Uterus (tissue), 3 donors: ENCODE measurements at regions not wholly inside any gene's neighbourhood (a gene's known extent, or its start where the extent isn't known, plus 50 kb on each side); places are given as distances from the start of the nearest gene placed in this dataset.
A peak's percentile ranks its signal among the peaks of the same experiment; 100 is the strongest.

Experiments used
- DNase-seq, 2 donors: peaks; one replicate each; pipeline ENCODE4 v3.0.0-alpha.2; 2019 to 2020
- H3K27ac ChIP-seq, 2 donors: fragments of 200-600 bp; sonication (generic); 1 replicate in 1 of 2; 2 replicates in 1 of 2; pipeline ENCODE4 v1.5.1; 2016 to 2018
- H3K27me3 ChIP-seq, 2 donors: fragments of 200-600 bp; sonication (generic); one replicate each; pipeline ENCODE4 v1.5.1; 2018 to 2019; ENCODE audit warnings: control low read depth in 1 of 2
- H3K36me3 ChIP-seq, 2 donors: fragments of 200-600 bp; sonication (generic); one replicate each; pipeline ENCODE4 v1.5.1; 2019; ENCODE audit warnings: control low read depth in 1 of 2
- H3K4me1 ChIP-seq, 2 donors: fragments of 200-600 bp; sonication (generic); one replicate each; pipeline ENCODE4 v1.5.1; 2018 to 2019; ENCODE audit warnings: control low read depth in 1 of 2
- H3K4me3 ChIP-seq, 2 donors: fragments of 200-600 bp; sonication (generic); 1 replicate in 1 of 2; 2 replicates in 1 of 2; pipeline ENCODE4 v1.5.1; 2018 to 2019; ENCODE audit warnings: mild to moderate bottlenecking in 1 of 2
- H3K9me3 ChIP-seq, 2 donors: fragments of 200-600 bp; sonication (generic); one replicate each; pipeline ENCODE4 v1.5.1; 2019; ENCODE audit warnings: control low read depth in 1 of 2
- POLR2A ChIP-seq, 2 donors: fragments of 450-650 bp; IDR thresholded peaks; one replicate each; pipeline ENCODE4 v1.6.1; 2016; ENCODE audit warnings: antibody characterized with exemption in 2 of 2, mild to moderate bottlenecking in 1 of 2, moderate library complexity in 1 of 2
- intact Hi-C: fragments of 100-400 bp; cut with DNase I; formaldehyde crosslinking; loops from one replicate; pipeline ENCODE4 v1.15.1; 2023; ENCODE audit warnings: low total_unique reads
- TF ChIP-seq, protein P1 (sequence below), 4 experiments: fragments of 200-600 bp in 2 of 4; fragments of 450-650 bp in 2 of 4; sonication (generic) in 2 of 4; IDR thresholded peaks; one replicate each; pipeline ENCODE4 v1.5.1; 2016 to 2019; ENCODE audit warnings: antibody characterized with exemption in 4 of 4, mild to moderate bottlenecking in 2 of 4, moderate library complexity in 1 of 4
- donor health status: DM: yes; HTN: yes; CAD: no.

GRCh38 chr2:10236571-10237391 lies 65.9 kb upstream of the HPCAL1 start:
- intact Hi-C loops = no loop called here
- Histone ChIP-seq H3K36me3 (no peaks in the 10 kb centered on the region), H3K27me3 (no peaks in the 10 kb centered on the region), H3K27ac (no peak overlapping the region), H3K4me3 (no peak overlapping the region), H3K9me3 (no peaks in the 10 kb centered on the region), H3K4me1 (no peaks in the 10 kb centered on the region)
- no peak for TF ChIP-seq POLR2A (IDR thresholded peaks at IDR 0.05)
- TF ChIP-seq, protein P1, sequence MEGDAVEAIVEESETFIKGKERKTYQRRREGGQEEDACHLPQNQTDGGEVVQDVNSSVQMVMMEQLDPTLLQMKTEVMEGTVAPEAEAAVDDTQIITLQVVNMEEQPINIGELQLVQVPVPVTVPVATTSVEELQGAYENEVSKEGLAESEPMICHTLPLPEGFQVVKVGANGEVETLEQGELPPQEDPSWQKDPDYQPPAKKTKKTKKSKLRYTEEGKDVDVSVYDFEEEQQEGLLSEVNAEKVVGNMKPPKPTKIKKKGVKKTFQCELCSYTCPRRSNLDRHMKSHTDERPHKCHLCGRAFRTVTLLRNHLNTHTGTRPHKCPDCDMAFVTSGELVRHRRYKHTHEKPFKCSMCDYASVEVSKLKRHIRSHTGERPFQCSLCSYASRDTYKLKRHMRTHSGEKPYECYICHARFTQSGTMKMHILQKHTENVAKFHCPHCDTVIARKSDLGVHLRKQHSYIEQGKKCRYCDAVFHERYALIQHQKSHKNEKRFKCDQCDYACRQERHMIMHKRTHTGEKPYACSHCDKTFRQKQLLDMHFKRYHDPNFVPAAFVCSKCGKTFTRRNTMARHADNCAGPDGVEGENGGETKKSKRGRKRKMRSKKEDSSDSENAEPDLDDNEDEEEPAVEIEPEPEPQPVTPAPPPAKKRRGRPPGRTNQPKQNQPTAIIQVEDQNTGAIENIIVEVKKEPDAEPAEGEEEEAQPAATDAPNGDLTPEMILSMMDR (IDR thresholded peaks at IDR 0.05) = no peak
- peak; percentile 6 to 17 for DNase-seq

- no peaks in the 10 kb centered on the region for H3K4me1 ChIP-seq
- no peak for TF ChIP-seq POLR2A (IDR thresholded peaks at IDR 0.05)
- TF ChIP-seq, protein P1 (IDR thresholded peaks at IDR 0.05) = no peak
Observed at GRCh38 chr2:10237392-10238321, 65.0 kb upstream of the HPCAL1 start.

DNA sequence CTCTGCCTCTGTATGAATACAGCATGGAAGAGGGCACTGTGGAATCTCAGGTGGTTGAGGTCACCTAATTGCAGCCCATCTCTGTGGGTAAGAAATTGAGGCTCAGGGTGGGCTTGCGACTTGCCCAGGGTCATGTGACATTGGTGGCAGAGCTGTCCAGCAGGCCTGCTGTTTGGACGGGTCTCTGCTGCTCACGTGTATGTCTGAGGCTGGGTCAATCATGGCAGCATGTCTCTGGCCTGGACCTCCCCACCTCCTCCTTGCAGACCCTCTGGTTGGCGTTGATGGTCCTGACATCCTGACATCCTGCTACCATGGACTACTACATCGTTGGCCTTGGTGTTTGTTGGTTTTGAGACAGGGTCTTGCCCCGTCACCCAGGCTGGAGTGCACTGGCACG lies 64.3 kb upstream of the HPCAL1 start:
- TF ChIP-seq, protein P1 (IDR thresholded peaks at IDR 0.05) = no peak
- TF ChIP-seq POLR2A (IDR thresholded peaks at IDR 0.05) = no peak
- no peak for DNase-seq
- Histone ChIP-seq H3K27ac (no peak overlapping the region), H3K36me3 (no peaks in the 10 kb centered on the region), H3K9me3 (no peaks in the 10 kb centered on the region), H3K4me3 (no peak overlapping the region), H3K27me3 (no peaks in the 10 kb centered on the region), H3K4me1 (no peaks in the 10 kb centered on the region)
- intact Hi-C loops = no loop called here

More at GRCh38 chr2:10237392-10238321, 65.0 kb upstream of the HPCAL1 start:
- intact Hi-C loops = no loop called here
- Histone ChIP-seq H3K9me3 (no peaks in the 10 kb centered on the region), H3K36me3 (no peaks in the 10 kb centered on the region), H3K4me3 (no peak overlapping the region), H3K27me3 (no peaks in the 10 kb centered on the region), H3K27ac (no peak overlapping the region)
- DNase-seq = peak in 1 of 2 donors; percentile 10

- no peak overlapping the region for H3K4me3 ChIP-seq
- peak; percentile 12 to 13 for DNase-seq
- no peaks in the 10 kb centered on the region for H3K36me3 ChIP-seq
- intact Hi-C loops = no loop called here
- TF ChIP-seq, protein P1 (IDR thresholded peaks at IDR 0.05) = no peak
- no peak for TF ChIP-seq POLR2A (IDR thresholded peaks at IDR 0.05)
- no peaks in the 10 kb centered on the region for H3K9me3 ChIP-seq
- no peaks in the 10 kb centered on the region for H3K4me1 ChIP-seq
- H3K27ac ChIP-seq = peak overlapping the region in 1 of 2 donors; percentile 21
- H3K27me3 ChIP-seq = no peaks in the 10 kb centered on the region
Observed at GRCh38 chr2:10238991-10239485, 63.7 kb upstream of the HPCAL1 start.
